GM21717 (cell line): ENCODE measurements at regions not wholly inside any gene's neighbourhood (a gene's known extent, or its start where the extent isn't known, plus 50 kb on each side); places are given as distances from the start of the nearest gene placed in this dataset.

Source experiments
- ATAC-seq: cut with Tn5 transposase; IDR thresholded peaks from one replicate; pipeline ENCODE4 v1.9.1; 2021; ENCODE audit warnings: mild to moderate bottlenecking, moderate library complexity; ENCODE audit not compliant: unreplicated experiment

GRCh38 chr5:7329712-7330111 is 66.2 kb upstream of the ADCY2 start:
- ATAC-seq = no peak

- ATAC-seq = no peak
Measured at GRCh38 chr5:7330256-7330655, 65.7 kb upstream of the ADCY2 start.

DNA sequence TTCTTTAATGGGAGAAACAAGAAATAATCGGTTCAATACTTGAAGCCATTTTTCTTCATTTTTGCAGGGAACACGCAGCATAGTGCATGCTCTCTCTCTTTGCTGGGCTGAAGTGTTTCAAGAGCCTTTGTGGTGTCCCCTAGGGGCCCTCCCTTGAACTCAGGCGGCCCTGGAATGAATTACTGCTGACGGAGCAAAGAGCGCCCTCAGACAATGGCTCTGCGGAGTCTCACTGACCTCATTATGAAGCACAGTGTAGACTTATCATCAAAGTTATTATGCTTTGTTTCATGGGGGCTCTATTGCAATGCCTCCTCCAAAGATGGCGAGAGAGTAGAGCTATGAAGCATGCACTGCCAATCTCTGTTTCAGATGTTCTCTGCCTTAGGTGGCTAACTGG is 64.8 kb upstream of the ADCY2 start:
- ATAC-seq = no peak
